Hepatocyte (in vitro differentiated cells): ENCODE measurements at regions not wholly inside any gene's neighbourhood (a gene's known extent, or its start where the extent isn't known, plus 50 kb on each side); places are given as distances from the start of the nearest gene placed in this dataset.

Experiments
- DNase-seq: peaks from one replicate; pipeline ENCODE4 v3.0.0-alpha.2; 2016; ENCODE audit warnings: low spot score
- H2AFZ ChIP-seq: fragments of 200-600 bp; sonication (generic); 2 replicates; pipeline ENCODE4 v1.6.0; 2016; ENCODE audit warnings: antibody characterized with exemption, mild to moderate bottlenecking
- H3K27ac ChIP-seq: fragments of 200-600 bp; sonication (generic); 2 replicates; pipeline ENCODE4 v1.5.1; 2016; ENCODE audit warnings: mild to moderate bottlenecking
- H3K27me3 ChIP-seq: fragments of 200-600 bp; sonication (generic); 2 replicates; pipeline ENCODE4 v1.6.1; 2016
- H3K36me3 ChIP-seq: fragments of 200-600 bp; sonication (generic); replicated peaks from 2 replicates; pipeline ENCODE4 v1.5.1; 2016; ENCODE audit warnings: low read depth; ENCODE audit not compliant: insufficient read depth
- H3K4me1 ChIP-seq: fragments of 200-600 bp; sonication (generic); 2 replicates; pipeline ENCODE4 v1.5.1; 2016; ENCODE audit warnings: mild to moderate bottlenecking, moderate library complexity; ENCODE audit not compliant: insufficient read depth
- H3K4me2 ChIP-seq: fragments of 200-600 bp; sonication (generic); 2 replicates; pipeline ENCODE4 v1.6.0; 2016
- H3K4me3 ChIP-seq: fragments of 200-600 bp; sonication (generic); 2 replicates; pipeline ENCODE4 v1.5.1; 2016; ENCODE audit warnings: mild to moderate bottlenecking
- H3K79me2 ChIP-seq: fragments of 200-600 bp; sonication (generic); 2 replicates; pipeline ENCODE4 v1.6.0; 2017; ENCODE audit warnings: mild to moderate bottlenecking
- H3K9me2 ChIP-seq: fragments of 200-600 bp; sonication (generic); replicated peaks from 2 replicates; pipeline ENCODE4 v1.6.0; 2017; ENCODE audit warnings: mild to moderate bottlenecking; ENCODE audit not compliant: insufficient read depth
- H3K9me3 ChIP-seq: fragments of 200-600 bp; sonication (generic); 2 replicates; pipeline ENCODE4 v1.5.1; 2016; ENCODE audit warnings: low read depth, mild to moderate bottlenecking
- H4K20me1 ChIP-seq: fragments of 200-600 bp; sonication (generic); 2 replicates; pipeline ENCODE4 v1.6.0; 2016; ENCODE audit warnings: mild to moderate bottlenecking; ENCODE audit not compliant: insufficient read depth, poor library complexity, severe bottlenecking
- EZH2 ChIP-seq: fragments of 200-600 bp; sonication (generic); IDR thresholded peaks from 2 replicates; pipeline ENCODE4 v1.6.1; 2016; ENCODE audit warnings: antibody characterized with exemption, mild to moderate bottlenecking, borderline replicate concordance
- EZH2phosphoT487 ChIP-seq: fragments of 200-600 bp; sonication (generic); IDR thresholded peaks from one replicate; pipeline ENCODE4 v1.6.1; 2018; ENCODE audit warnings: antibody characterized with exemption, mild to moderate bottlenecking, low read depth, moderate library complexity; ENCODE audit not compliant: unreplicated experiment, severe bottlenecking
- WGBS: methylation state at CpG from one replicate; pipeline ENCODE4 v1.1.6; 2016; ENCODE audit warnings: low lambda C conversion rate; ENCODE audit errors: missing lambda C conversion rate; 5-methylcytosine and 5-hydroxymethylcytosine counted together
- TF ChIP-seq, protein P1 (sequence below): fragments of 200-600 bp; sonication (generic); IDR thresholded peaks from 2 replicates; pipeline ENCODE4 v1.5.1; 2016; ENCODE audit warnings: antibody characterized with exemption, mild to moderate bottlenecking; ENCODE audit not compliant: poor library complexity

DNA sequence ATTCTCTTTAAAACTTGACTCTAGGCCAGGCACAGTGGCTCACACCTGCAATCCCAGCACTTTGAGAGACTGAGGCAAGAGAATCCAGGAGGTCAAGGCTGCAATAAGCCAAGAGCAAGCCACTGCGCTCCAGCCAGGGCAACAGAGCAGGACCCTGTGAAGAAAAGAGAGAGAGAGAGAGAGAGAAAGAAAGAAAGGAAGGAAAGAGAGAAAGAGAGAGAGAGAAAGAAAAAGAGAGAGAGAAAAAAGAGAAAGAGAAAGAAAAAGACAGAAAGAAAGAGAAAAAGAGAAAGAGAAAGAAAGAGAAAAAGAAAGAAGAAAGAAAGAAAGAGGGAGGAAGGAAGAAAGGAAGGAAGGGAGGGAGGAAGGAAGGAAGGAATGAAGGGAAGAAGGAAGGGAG lies 76.7 kb downstream of the RIN2 start:
- Histone ChIP-seq H4K20me1 (no peaks in the 10 kb centered on the region), H3K36me3 (no peaks in the 10 kb centered on the region), H3K79me2 (no peaks in the 10 kb centered on the region), H3K9me3 (no peaks in the 10 kb centered on the region), H3K27ac (peak overlapping the region; percentile 10), H3K27me3 (no peaks in the 10 kb centered on the region), H3K9me2 (no peaks in the 10 kb centered on the region), H3K4me2 (no peak overlapping the region), H3K4me1 (peaks cover 20% of the 10 kb centered on the region), H2AFZ (no peak overlapping the region), H3K4me3 (no peak overlapping the region)
- 100% methylated on average over 1 of the region's 1 CpG for WGBS
- no peak for TF ChIP-seq EZH2
- no peak for TF ChIP-seq EZH2phosphoT487
- TF ChIP-seq, protein P1, sequence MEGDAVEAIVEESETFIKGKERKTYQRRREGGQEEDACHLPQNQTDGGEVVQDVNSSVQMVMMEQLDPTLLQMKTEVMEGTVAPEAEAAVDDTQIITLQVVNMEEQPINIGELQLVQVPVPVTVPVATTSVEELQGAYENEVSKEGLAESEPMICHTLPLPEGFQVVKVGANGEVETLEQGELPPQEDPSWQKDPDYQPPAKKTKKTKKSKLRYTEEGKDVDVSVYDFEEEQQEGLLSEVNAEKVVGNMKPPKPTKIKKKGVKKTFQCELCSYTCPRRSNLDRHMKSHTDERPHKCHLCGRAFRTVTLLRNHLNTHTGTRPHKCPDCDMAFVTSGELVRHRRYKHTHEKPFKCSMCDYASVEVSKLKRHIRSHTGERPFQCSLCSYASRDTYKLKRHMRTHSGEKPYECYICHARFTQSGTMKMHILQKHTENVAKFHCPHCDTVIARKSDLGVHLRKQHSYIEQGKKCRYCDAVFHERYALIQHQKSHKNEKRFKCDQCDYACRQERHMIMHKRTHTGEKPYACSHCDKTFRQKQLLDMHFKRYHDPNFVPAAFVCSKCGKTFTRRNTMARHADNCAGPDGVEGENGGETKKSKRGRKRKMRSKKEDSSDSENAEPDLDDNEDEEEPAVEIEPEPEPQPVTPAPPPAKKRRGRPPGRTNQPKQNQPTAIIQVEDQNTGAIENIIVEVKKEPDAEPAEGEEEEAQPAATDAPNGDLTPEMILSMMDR: no peak
- no peak for DNase-seq

DNA sequence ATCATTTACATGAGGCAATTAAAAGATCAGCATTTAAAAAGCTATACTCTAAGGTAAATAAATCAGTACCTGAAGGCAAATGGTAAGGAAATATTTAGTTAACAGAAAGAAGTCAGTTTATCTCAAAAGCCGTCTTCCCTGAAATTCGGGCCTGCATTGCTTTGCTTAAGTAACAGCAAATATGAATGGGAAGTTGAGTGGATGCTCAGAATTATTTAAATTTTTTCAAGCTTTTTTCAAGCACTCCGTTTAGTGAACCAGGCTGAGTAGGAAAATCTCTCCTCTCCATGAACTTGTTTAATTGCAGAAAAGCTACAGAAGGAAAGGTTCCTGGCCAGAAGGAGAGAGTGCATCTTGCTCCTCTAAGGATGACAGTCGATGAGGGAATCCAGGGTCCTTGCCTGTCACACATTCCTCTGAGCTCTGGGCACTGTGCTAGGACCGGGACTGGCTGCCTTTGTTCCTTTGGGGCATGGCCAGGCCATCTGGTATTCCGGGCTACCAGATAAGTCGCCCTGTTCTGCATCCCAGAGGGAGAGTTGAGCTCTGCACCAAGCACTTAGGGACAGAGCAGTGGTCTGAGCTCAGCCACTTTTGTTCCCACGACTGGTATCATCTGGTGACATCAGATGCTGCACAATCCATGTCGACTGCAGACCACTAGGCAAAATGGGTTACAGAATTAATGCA lies 77.6 kb downstream of the RIN2 start:
- TF ChIP-seq, protein P1: no peak
- TF ChIP-seq EZH2phosphoT487: no peak
- no peak for TF ChIP-seq EZH2
- 42% methylated on average over 9 of the region's 9 CpGs for WGBS
- Histone ChIP-seq H3K27ac (peak overlapping the region; percentile 7), H3K4me2 (no peak overlapping the region), H3K9me3 (no peaks in the 10 kb centered on the region), H3K27me3 (no peaks in the 10 kb centered on the region), H3K36me3 (no peaks in the 10 kb centered on the region), H3K9me2 (no peaks in the 10 kb centered on the region), H4K20me1 (no peaks in the 10 kb centered on the region), H3K79me2 (no peaks in the 10 kb centered on the region), H3K4me1 (peaks cover 20% of the 10 kb centered on the region), H3K4me3 (no peak overlapping the region), H2AFZ (no peak overlapping the region)
- no peak for DNase-seq

DNA sequence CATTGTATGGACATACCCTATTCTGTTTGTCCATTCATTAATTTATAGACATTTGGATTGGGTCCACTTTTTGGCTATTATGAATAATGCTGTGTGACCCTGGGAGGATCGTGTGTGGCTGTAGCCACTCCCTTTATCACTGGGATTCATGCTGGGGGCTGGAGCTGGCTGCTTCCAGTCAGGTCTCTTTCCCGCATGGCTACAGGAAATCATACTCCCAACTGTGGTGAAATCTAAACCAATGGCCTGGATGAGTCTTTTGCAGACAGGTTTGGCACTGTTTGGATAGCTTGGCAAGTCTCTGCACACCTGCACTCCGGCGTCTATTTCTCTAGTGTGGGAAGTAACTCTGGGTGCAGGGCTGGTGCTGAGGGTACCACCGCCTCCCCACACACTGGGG lies 80.4 kb downstream of the RIN2 start:
- H3K9me3 ChIP-seq: peaks cover 7% of the 10 kb centered on the region
- no peak overlapping the region for H3K4me3 ChIP-seq
- DNase-seq: no peak
- TF ChIP-seq EZH2phosphoT487: no peak
- TF ChIP-seq EZH2: no peak
- TF ChIP-seq, protein P1: no peak
- H4K20me1 ChIP-seq: no peaks in the 10 kb centered on the region
- 88% methylated on average over 5 of the region's 5 CpGs for WGBS
- H2AFZ ChIP-seq: no peak overlapping the region
- no peak overlapping the region for H3K27ac ChIP-seq
- no peaks in the 10 kb centered on the region for H3K27me3 ChIP-seq
- H3K4me2 ChIP-seq: no peak overlapping the region
- H3K9me2 ChIP-seq: no peaks in the 10 kb centered on the region
- no peaks in the 10 kb centered on the region for H3K36me3 ChIP-seq
- no peaks in the 10 kb centered on the region for H3K79me2 ChIP-seq
- peaks cover 8% of the 10 kb centered on the region for H3K4me1 ChIP-seq

DNA sequence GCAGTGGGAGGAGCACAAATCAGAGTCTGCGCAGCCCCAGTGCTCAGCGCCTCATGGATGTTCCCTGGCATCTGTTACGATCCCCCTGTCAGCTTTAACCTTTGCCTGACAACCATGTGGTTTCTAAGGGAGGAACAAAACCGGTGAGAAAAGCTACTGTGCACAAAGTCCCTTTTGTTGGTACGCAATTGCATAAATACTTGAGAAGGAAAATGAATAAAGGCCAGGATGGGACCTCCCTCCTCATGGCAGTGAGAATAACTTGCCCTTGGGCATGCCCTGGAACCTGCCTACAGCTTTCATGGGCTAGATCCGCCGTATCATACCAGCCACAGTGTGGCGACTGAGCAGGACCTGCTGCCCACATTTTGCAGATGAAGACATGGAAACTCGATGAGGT lies 81.0 kb downstream of the RIN2 start:
- Histone ChIP-seq H4K20me1 (no peaks in the 10 kb centered on the region), H3K27ac (no peak overlapping the region), H3K27me3 (no peaks in the 10 kb centered on the region), H3K9me2 (no peaks in the 10 kb centered on the region), H3K4me1 (peaks cover 4% of the 10 kb centered on the region), H2AFZ (no peak overlapping the region), H3K4me2 (no peak overlapping the region), H3K9me3 (peaks cover 7% of the 10 kb centered on the region), H3K79me2 (no peaks in the 10 kb centered on the region), H3K4me3 (no peak overlapping the region), H3K36me3 (no peaks in the 10 kb centered on the region)
- DNase-seq: no peak
- no peak for TF ChIP-seq EZH2phosphoT487
- TF ChIP-seq, protein P1: no peak
- no peak for TF ChIP-seq EZH2
- 98% methylated on average over 9 of the region's 9 CpGs for WGBS
